ENCODE measurements at regions not wholly inside any gene's neighbourhood (a gene's known extent, or its start where the extent isn't known, plus 50 kb on each side); places are given as distances from the start of the nearest gene placed in this dataset.

GRCh38 chr2:43013821-43014345 is 212.5 kb downstream of the ZFP36L2 start:
- TF ChIP-seq EP300 (IDR thresholded peaks at IDR 0.05; ENCODE audit: low read depth) (peak; percentile 16), POLR2AphosphoS5 (IDR thresholded peaks at IDR 0.05) (peak in 2 of 3 donors; percentile 35 to 38), CTCF (IDR thresholded peaks at IDR 0.05) (no peak)
- Histone ChIP-seq H3K27me3 (no peaks in the 10 kb centered on the region), H3K4me3 (no peak overlapping the region), H3K27ac (peak overlapping the region in 1 of 4 donors; percentile 45), H3K4me1 (peaks cover 3 to 19% (median 13%) of the 10 kb centered on the region in 4 donors), H3K36me3 (no peaks in the 10 kb centered on the region), H3K9me3 (no peaks in the 10 kb centered on the region)
- WGBS, 2 donors (ENCODE audit: low coverage in 1 of 2) = 76% methylated on average over 4 of the region's 4 CpGs
- in situ Hi-C loops (cut with MboI; ENCODE audit: low pct_ligation_motif_present in 1 of 4, low pct_unique_long_range_greater_than_20kb in 1 of 4, low sequenced_read_pairs in 3 of 4) = no loop called here
- DNase-seq = peak; percentile 46
- intact Hi-C loops (cut with DNase I; ENCODE audit: low total_unique reads) = no loop called here

GRCh38 chr2:43012966-43013365 is 213.4 kb downstream of the ZFP36L2 start:
- in situ Hi-C loops (cut with MboI; ENCODE audit: low pct_ligation_motif_present in 1 of 4, low pct_unique_long_range_greater_than_20kb in 1 of 4, low sequenced_read_pairs in 3 of 4) (no loop called here), intact Hi-C loops (cut with DNase I; ENCODE audit: low total_unique reads) (no loop called here)
- Histone ChIP-seq H3K36me3 (no peaks in the 10 kb centered on the region), H3K4me1 (peaks cover 0 to 15% (median 7%) of the 10 kb centered on the region in 4 donors), H3K27ac (no peak overlapping the region), H3K9me3 (no peaks in the 10 kb centered on the region), H3K4me3 (no peak overlapping the region), H3K27me3 (no peaks in the 10 kb centered on the region)
- no peak for DNase-seq
- TF ChIP-seq EP300 (IDR thresholded peaks at IDR 0.05; ENCODE audit: low read depth) = no peak
- no peak for TF ChIP-seq POLR2A (IDR thresholded peaks at IDR 0.05)
- no peak for TF ChIP-seq CTCF (IDR thresholded peaks at IDR 0.05)
- TF ChIP-seq POLR2AphosphoS5 (IDR thresholded peaks at IDR 0.05) = no peak
- 47 to 50% methylated on average over 2 of the region's 2 CpGs for WGBS, 2 donors (ENCODE audit: low coverage in 1 of 2)

- Histone ChIP-seq H3K27ac (no peak overlapping the region), H3K27me3 (no peaks in the 10 kb centered on the region), H3K36me3 (no peaks in the 10 kb centered on the region), H3K4me3 (no peak overlapping the region), H3K9me3 (no peaks in the 10 kb centered on the region), H3K4me1 (peaks cover 0 to 22% (median 12%) of the 10 kb centered on the region in 4 donors)
- intact Hi-C loops (cut with DNase I; ENCODE audit: low total_unique reads) = no loop called here
- TF ChIP-seq POLR2AphosphoS5 (IDR thresholded peaks at IDR 0.05) = no peak
- TF ChIP-seq EP300 (IDR thresholded peaks at IDR 0.05; ENCODE audit: low read depth) = no peak
- TF ChIP-seq POLR2A (IDR thresholded peaks at IDR 0.05) = no peak
- TF ChIP-seq CTCF (IDR thresholded peaks at IDR 0.05) = no peak
- in situ Hi-C loops (cut with MboI; ENCODE audit: low pct_ligation_motif_present in 1 of 4, low pct_unique_long_range_greater_than_20kb in 1 of 4, low sequenced_read_pairs in 3 of 4) = no loop called here
- WGBS, 2 donors (ENCODE audit: low coverage in 1 of 2) = 80% methylated on average over 1 of the region's 1 CpG; no CpG with 5 or more reads in 1 of the 2 donors
- DNase-seq = no peak
Observed at GRCh38 chr2:43011158-43011491, 215.3 kb downstream of the ZFP36L2 start.

GRCh38 chr2:43010438-43011157 is 215.8 kb downstream of the ZFP36L2 start:
- no peaks in the 10 kb centered on the region for H3K27me3 ChIP-seq
- no peaks in the 10 kb centered on the region for H3K9me3 ChIP-seq
- no peak for DNase-seq
- in situ Hi-C loops (cut with MboI; ENCODE audit: low pct_ligation_motif_present in 1 of 4, low pct_unique_long_range_greater_than_20kb in 1 of 4, low sequenced_read_pairs in 3 of 4) = no loop called here
- WGBS, 2 donors (ENCODE audit: low coverage in 1 of 2) = 71 to 77% methylated on average over 3 to 5 of the region's 5 CpGs
- TF ChIP-seq CTCF (IDR thresholded peaks at IDR 0.05) = no peak
- no peak for TF ChIP-seq EP300 (IDR thresholded peaks at IDR 0.05; ENCODE audit: low read depth)
- no peak for TF ChIP-seq POLR2A (IDR thresholded peaks at IDR 0.05)
- TF ChIP-seq POLR2AphosphoS5 (IDR thresholded peaks at IDR 0.05) = no peak
- H3K4me3 ChIP-seq = no peak overlapping the region
- H3K27ac ChIP-seq = no peak overlapping the region
- peaks cover 3 to 28% (median 15%) of the 10 kb centered on the region in 4 donors for H3K4me1 ChIP-seq
- no peaks in the 10 kb centered on the region for H3K36me3 ChIP-seq
- intact Hi-C loops (cut with DNase I; ENCODE audit: low total_unique reads) = no loop called here

Data from transverse colon (tissue), 4 donors.